Type B pancreatic cell (in vitro differentiated cells): ENCODE measurements at regions not wholly inside any gene's neighbourhood (a gene's known extent, or its start where the extent isn't known, plus 50 kb on each side); places are given as distances from the start of the nearest gene placed in this dataset.

Experiments
- DNase-seq: peaks from one replicate; pipeline ENCODE4 v3.0.0; 2021; ENCODE audit warnings: mixed read lengths; ENCODE audit not compliant: unreplicated experiment; ENCODE audit errors: extremely low spot score
- H3K27ac Mint-ChIP-seq: 2 replicates; pipeline ENCODE4 v1.8.0; 2021; ENCODE audit warnings: mild to moderate bottlenecking, mixed read lengths
- H3K27me3 Mint-ChIP-seq: 2 replicates; pipeline ENCODE4 v1.8.0; 2021; ENCODE audit warnings: mixed read lengths
- H3K36me3 Mint-ChIP-seq: 2 replicates; pipeline ENCODE4 v1.8.0; 2021; ENCODE audit warnings: mixed read lengths
- H3K4me1 Mint-ChIP-seq: one replicate; pipeline ENCODE4 v1.8.0; 2021; ENCODE audit warnings: mixed read lengths; ENCODE audit not compliant: unreplicated experiment
- H3K4me3 Mint-ChIP-seq: 2 replicates; pipeline ENCODE4 v1.8.0; 2021; ENCODE audit warnings: mild to moderate bottlenecking, mixed read lengths
- H3K9me3 Mint-ChIP-seq: 2 replicates; pipeline ENCODE4 v1.8.0; 2021; ENCODE audit warnings: mixed read lengths
- TF ChIP-seq, protein P1 (sequence below): fragments of 200-600 bp; sonication (generic); conservative IDR thresholded peaks from 2 replicates; pipeline ENCODE4 v1.5.0; 2021; ENCODE audit warnings: antibody characterized with exemption, mild to moderate bottlenecking

DNA sequence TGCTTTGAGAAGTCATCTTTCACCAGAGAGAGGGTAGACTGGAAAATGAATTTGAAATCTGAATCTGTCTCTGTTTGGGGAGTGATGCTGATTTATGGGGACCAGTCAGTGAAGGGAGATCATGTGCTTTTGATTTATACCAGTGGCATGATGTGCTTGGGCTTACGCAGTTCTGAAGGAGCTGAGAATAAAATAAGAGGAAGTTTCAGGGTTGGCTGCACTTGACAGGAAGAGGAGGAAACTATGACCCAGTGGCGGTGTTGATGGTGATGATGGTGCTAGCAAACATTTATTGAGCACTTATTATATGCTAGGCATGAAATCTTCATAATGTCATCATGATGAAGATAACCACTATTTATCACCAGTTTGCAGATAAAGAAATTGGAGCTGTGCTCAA, 136.4 kb upstream of the GLRA1 start:
- H3K27ac Mint-ChIP-seq, result no peak overlapping the region
- H3K4me1 Mint-ChIP-seq, result no peaks in the 10 kb centered on the region
- no peak overlapping the region for H3K4me3 Mint-ChIP-seq
- TF ChIP-seq, protein P1, sequence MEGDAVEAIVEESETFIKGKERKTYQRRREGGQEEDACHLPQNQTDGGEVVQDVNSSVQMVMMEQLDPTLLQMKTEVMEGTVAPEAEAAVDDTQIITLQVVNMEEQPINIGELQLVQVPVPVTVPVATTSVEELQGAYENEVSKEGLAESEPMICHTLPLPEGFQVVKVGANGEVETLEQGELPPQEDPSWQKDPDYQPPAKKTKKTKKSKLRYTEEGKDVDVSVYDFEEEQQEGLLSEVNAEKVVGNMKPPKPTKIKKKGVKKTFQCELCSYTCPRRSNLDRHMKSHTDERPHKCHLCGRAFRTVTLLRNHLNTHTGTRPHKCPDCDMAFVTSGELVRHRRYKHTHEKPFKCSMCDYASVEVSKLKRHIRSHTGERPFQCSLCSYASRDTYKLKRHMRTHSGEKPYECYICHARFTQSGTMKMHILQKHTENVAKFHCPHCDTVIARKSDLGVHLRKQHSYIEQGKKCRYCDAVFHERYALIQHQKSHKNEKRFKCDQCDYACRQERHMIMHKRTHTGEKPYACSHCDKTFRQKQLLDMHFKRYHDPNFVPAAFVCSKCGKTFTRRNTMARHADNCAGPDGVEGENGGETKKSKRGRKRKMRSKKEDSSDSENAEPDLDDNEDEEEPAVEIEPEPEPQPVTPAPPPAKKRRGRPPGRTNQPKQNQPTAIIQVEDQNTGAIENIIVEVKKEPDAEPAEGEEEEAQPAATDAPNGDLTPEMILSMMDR, result no peak
- no peaks in the 10 kb centered on the region for H3K9me3 Mint-ChIP-seq
- H3K27me3 Mint-ChIP-seq, result no peaks in the 10 kb centered on the region
- H3K36me3 Mint-ChIP-seq, result no peaks in the 10 kb centered on the region
- DNase-seq, result no peak

DNA sequence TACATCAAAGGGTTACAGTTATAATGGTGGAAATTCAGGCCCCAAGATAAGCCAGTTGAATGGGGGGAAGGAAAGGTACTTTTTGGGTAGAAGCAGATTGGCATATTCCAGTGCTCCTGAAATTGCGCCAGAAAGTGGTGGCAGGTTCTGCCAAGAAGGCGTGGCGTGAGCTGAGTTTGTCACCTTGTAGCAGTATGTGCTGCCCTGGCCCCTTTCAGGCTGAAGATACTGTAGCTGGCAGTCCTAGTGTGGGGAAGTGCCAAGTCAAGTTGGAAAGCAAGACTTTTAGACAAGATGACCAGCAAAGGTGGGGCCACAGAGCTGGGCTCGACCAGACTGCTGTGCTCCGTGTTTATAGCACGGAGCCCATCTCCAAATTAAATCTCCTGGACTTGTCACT, 133.6 kb upstream of the GLRA1 start:
- DNase-seq, result no peak
- Mint-ChIP-seq H3K27me3 (peaks cover 2% of the 10 kb centered on the region), H3K9me3 (no peaks in the 10 kb centered on the region), H3K36me3 (no peaks in the 10 kb centered on the region), H3K4me1 (no peaks in the 10 kb centered on the region), H3K27ac (no peak overlapping the region), H3K4me3 (no peak overlapping the region)
- TF ChIP-seq, protein P1, result no peak

DNA sequence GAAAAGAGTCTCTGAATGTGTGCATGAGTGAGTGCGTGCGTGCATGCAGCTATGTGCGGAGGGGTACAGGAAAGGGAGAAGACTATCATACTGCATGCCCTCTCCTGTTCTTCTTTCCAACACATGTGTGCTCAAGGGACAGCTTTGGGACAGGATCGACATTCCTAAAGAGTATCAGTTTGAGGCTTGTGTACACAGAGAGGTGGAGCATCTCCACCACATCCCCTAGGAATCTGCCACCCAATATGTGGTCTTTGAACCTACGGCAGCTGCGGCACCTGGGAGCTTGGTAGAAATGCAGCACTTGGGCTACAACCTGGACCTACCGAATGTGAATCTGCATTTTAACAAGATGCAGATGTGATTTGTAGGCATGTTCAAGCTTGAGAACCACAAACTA, 132.3 kb upstream of the GLRA1 start:
- no peak for DNase-seq
- H3K9me3 Mint-ChIP-seq, result no peaks in the 10 kb centered on the region

DNA sequence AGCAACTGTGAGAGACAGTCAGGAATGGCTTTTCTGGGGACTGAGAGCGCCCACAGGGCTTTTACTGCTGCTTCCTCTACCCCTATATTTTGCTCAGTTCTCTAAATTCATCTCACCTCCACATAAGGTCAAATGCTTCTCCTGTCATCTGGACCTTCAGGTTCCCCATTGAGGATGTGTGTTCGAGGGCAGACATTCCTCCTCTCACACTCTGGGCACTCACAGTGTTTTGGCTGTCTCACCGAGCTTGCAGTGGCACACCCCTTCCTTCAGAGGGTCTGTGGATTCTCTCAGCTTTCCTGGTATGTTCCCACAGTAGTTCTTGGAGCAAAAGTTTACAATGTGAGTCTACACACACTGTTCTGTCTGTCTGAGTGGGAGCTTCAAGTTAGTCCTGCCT, 127.8 kb upstream of the GLRA1 start:
- Mint-ChIP-seq H3K9me3 (peaks cover 13% of the 10 kb centered on the region), H3K27ac (no peak overlapping the region), H3K4me1 (peaks cover 5% of the 10 kb centered on the region), H3K4me3 (no peak overlapping the region), H3K27me3 (peaks cover 2% of the 10 kb centered on the region), H3K36me3 (no peaks in the 10 kb centered on the region)
- DNase-seq, result no peak
- TF ChIP-seq, protein P1, result no peak

More for the DNA sequence above, 132.3 kb upstream of the GLRA1 start:
- H3K36me3 Mint-ChIP-seq, result no peaks in the 10 kb centered on the region
- H3K4me1 Mint-ChIP-seq, result peaks cover 5% of the 10 kb centered on the region
- peaks cover 2% of the 10 kb centered on the region for H3K27me3 Mint-ChIP-seq
- no peak overlapping the region for H3K27ac Mint-ChIP-seq
- TF ChIP-seq, protein P1, result no peak
- no peak overlapping the region for H3K4me3 Mint-ChIP-seq

DNA sequence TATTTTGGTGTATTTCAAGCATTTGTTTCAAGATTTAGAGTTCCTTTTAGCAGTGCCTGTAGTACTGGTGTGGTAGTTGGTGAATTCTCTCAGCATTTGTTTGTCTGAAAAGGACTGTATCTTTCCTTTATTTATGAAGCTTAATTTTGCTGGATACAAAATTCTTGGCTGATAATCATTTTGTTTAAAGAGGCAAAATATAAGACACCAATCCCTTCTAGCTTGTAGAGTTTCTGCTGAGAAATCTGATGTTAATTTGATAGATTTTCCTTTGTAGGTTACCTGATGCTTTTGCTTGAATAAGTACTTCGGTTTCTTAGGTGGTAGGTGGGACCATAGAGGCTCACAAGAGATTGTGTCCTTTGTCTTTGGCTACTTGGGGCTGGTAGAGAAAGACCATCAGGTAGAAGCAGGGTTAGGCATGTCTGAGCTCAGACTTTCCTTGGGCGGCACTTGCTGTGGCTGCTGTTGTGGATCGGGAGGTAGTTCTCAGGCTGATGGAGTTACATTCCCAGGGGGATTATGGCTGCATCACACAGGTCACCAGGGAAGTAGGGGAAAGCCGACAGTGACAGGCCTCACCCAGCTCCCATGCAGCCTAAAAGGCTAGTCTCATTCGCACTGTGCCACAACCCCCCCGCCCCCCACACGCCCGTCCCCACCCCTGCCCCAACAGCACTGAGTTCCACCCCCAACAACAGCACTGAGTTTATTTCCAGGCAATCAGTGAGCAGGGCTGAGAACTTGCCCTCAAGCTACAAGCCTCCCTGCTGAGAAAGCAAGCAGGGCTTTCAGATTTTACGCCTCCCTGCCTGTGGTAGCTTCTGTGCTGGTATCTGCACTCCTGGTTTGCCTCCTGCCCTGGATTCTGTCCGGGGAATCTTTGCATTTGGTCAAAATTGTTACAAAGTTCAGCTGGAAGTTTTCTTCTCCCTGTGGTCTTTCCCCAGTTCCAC, 127.1 kb upstream of the GLRA1 start:
- peaks cover 5% of the 10 kb centered on the region for H3K4me1 Mint-ChIP-seq
- no peak overlapping the region for H3K4me3 Mint-ChIP-seq
- DNase-seq, result no peak
- peaks cover 2% of the 10 kb centered on the region for H3K27me3 Mint-ChIP-seq
- TF ChIP-seq, protein P1, result no peak
- H3K36me3 Mint-ChIP-seq, result no peaks in the 10 kb centered on the region
- no peak overlapping the region for H3K27ac Mint-ChIP-seq
- H3K9me3 Mint-ChIP-seq, result peaks cover 13% of the 10 kb centered on the region
